HEK293 (cell line): ENCODE measurements at regions not wholly inside any gene's neighbourhood (a gene's known extent, or its start where the extent isn't known, plus 50 kb on each side); places are given as distances from the start of the nearest gene placed in this dataset.

Experiments
- CTCF ChIA-PET: fragments of 350-600 bp; formaldehyde crosslinking; extraction: SDS; loops from one replicate; lab custom pipeline; 2021; ENCODE audit warnings: antibody characterized with exemption; lab: Yijun Ruan, JAX
- POLR2A ChIA-PET: fragments of 300-600 bp; formaldehyde crosslinking; extraction: SDS; loops from one replicate; lab custom pipeline; 2020; ENCODE audit warnings: antibody characterized with exemption, inconsistent platforms; lab: Yijun Ruan, JAX
- H3K27ac ChIP-seq: fragments of 200-500 bp; sonication (Bioruptor generic); 2 replicates; pipeline ENCODE4 v1.5.1; 2014; ENCODE audit warnings: low read depth, low read length, control low read depth, inconsistent platforms; ENCODE audit errors: extremely low read depth
- H3K36me3 ChIP-seq, 2 experiments: fragments of 200-500 bp in 1 of 2; sonication (Bioruptor generic) in 1 of 2; 1 replicate in 1 of 2; 2 replicates in 1 of 2; pipeline ENCODE4 v1.5.1; 2014 to 2017; ENCODE audit warnings: inconsistent platforms in 2 of 2, low read length in 2 of 2; ENCODE audit not compliant: control insufficient read depth in 2 of 2, insufficient read depth in 1 of 2
- H3K4me1 ChIP-seq: fragments of 200-500 bp; sonication (Bioruptor generic); 2 replicates; pipeline ENCODE4 v1.5.1; 2014; ENCODE audit warnings: mild to moderate bottlenecking, low read length, inconsistent platforms; ENCODE audit not compliant: control insufficient read depth, insufficient read depth
- H3K4me3 ChIP-seq: 2 replicates; pipeline ENCODE4 v1.5.1; 2011; ENCODE audit warnings: low read depth, mild to moderate bottlenecking, control low read depth, low read length, moderate library complexity
- H3K9me3 ChIP-seq: fragments of 200-500 bp; sonication (Bioruptor generic); 2 replicates; pipeline ENCODE4 v1.5.1; 2014; ENCODE audit warnings: low read depth, low read length, inconsistent platforms; ENCODE audit not compliant: control insufficient read depth, insufficient read depth
- FEZF1 ChIP-seq: fragments of 450-650 bp; formaldehyde crosslinking; IDR thresholded peaks from 2 replicates; pipeline ENCODE4 v1.5.1; 2016; ENCODE audit warnings: missing biosample characterization, missing genetic modification characterization
- GLI2 ChIP-seq: fragments of 450-650 bp; formaldehyde crosslinking; IDR thresholded peaks from 2 replicates; pipeline ENCODE4; 2017; ENCODE audit warnings: missing biosample characterization, missing genetic modification characterization, low read depth, borderline replicate concordance
- KLF10 ChIP-seq: fragments of 450-650 bp; IDR thresholded peaks from 2 replicates; pipeline ENCODE4 v1.5.1; 2018; ENCODE audit warnings: missing biosample characterization, mild to moderate bottlenecking, missing genetic modification characterization
- KLF16 ChIP-seq: fragments of 450-650 bp; formaldehyde crosslinking; IDR thresholded peaks from 2 replicates; pipeline ENCODE4 v1.5.1; 2017; ENCODE audit warnings: missing biosample characterization, missing genetic modification characterization
- KLF7 ChIP-seq: fragments of 450-650 bp; formaldehyde crosslinking; IDR thresholded peaks from 2 replicates; pipeline ENCODE4 v1.5.1; 2016; ENCODE audit warnings: missing biosample characterization, missing genetic modification characterization, borderline replicate concordance
- MEIS1 ChIP-seq: sonication (generic); formaldehyde crosslinking; IDR thresholded peaks from 2 replicates; pipeline ENCODE4 v1.8.1; 2022; ENCODE audit warnings: missing genetic modification reagents, mild to moderate bottlenecking, borderline replicate concordance
- SP7 ChIP-seq: fragments of 450-650 bp; formaldehyde crosslinking; IDR thresholded peaks from 2 replicates; pipeline ENCODE4 v1.5.1; 2016; ENCODE audit warnings: missing biosample characterization, missing genetic modification characterization
- YY1 ChIP-seq: fragments of 450-650 bp; formaldehyde crosslinking; IDR thresholded peaks from 2 replicates; pipeline ENCODE4 v1.5.1; 2018; ENCODE audit warnings: missing biosample characterization, missing genetic modification characterization
- YY2 ChIP-seq: fragments of 450-650 bp; formaldehyde crosslinking; IDR thresholded peaks from 2 replicates; pipeline ENCODE4 v1.5.1; 2016; ENCODE audit warnings: missing biosample characterization, missing genetic modification characterization
- ZNF19 ChIP-seq: fragments of 450-650 bp; formaldehyde crosslinking; IDR thresholded peaks from 2 replicates; pipeline ENCODE4; 2016; ENCODE audit warnings: missing biosample characterization, missing genetic modification characterization, low read depth
- ZNF274 ChIP-seq, 2 experiments: fragments of 200-500 bp in 1 of 2; fragments of 450-650 bp in 1 of 2; sonication (Bioruptor generic) in 1 of 2; formaldehyde crosslinking in 1 of 2; IDR thresholded peaks; 2 replicates each; pipeline versions ENCODE4 v1.5.1 to v1.6.1; 2014 to 2016; ENCODE audit warnings: borderline replicate concordance in 1 of 2, inconsistent platforms in 1 of 2, low read length in 1 of 2, missing biosample characterization in 1 of 2, missing genetic modification characterization in 1 of 2
- ZNF391 ChIP-seq: fragments of 450-650 bp; formaldehyde crosslinking; IDR thresholded peaks from 2 replicates; pipeline ENCODE4 v1.5.1; 2016; ENCODE audit warnings: low read depth, missing biosample characterization, missing genetic modification characterization, borderline replicate concordance
- ZNF473 ChIP-seq: fragments of 450-650 bp; formaldehyde crosslinking; IDR thresholded peaks from 2 replicates; pipeline ENCODE4 v1.5.1; 2017; ENCODE audit warnings: missing biosample characterization, missing genetic modification characterization
- ZNF529 ChIP-seq: fragments of 450-650 bp; formaldehyde crosslinking; IDR thresholded peaks from 2 replicates; pipeline ENCODE4 v1.5.1; 2017; ENCODE audit warnings: missing genetic modification characterization, missing biosample characterization; ENCODE audit not compliant: insufficient replicate concordance
- ZNF837 ChIP-seq: fragments of 450-650 bp; formaldehyde crosslinking; IDR thresholded peaks from 2 replicates; pipeline ENCODE4 v1.5.1; 2016; ENCODE audit warnings: missing biosample characterization, missing genetic modification characterization
- ZSCAN23 ChIP-seq: fragments of 450-650 bp; formaldehyde crosslinking; IDR thresholded peaks from 2 replicates; pipeline ENCODE4 v1.5.1; 2016; ENCODE audit warnings: missing biosample characterization, missing genetic modification characterization
- ZSCAN30 ChIP-seq: fragments of 450-650 bp; IDR thresholded peaks from 2 replicates; pipeline ENCODE4 v1.5.1; 2018; ENCODE audit warnings: missing biosample characterization, mild to moderate bottlenecking, missing genetic modification characterization, moderate library complexity
- TF ChIP-seq, protein P1 (sequence below): fragments of 450-650 bp; formaldehyde crosslinking; IDR thresholded peaks from 2 replicates; pipeline ENCODE4 v1.5.1; 2016; ENCODE audit warnings: missing biosample characterization, missing genetic modification characterization
- TF ChIP-seq, protein P2 (sequence below): fragments of 450-650 bp; formaldehyde crosslinking; conservative IDR thresholded peaks from 2 replicates; pipeline ENCODE4 v1.5.1; 2016; ENCODE audit warnings: low read depth, missing biosample characterization, missing genetic modification characterization
- TF ChIP-seq, protein P3 (sequence below): fragments of 450-650 bp; formaldehyde crosslinking; IDR thresholded peaks from 2 replicates; pipeline ENCODE4 v1.5.1; 2016; ENCODE audit warnings: missing biosample characterization, missing genetic modification characterization, low read depth
- TF ChIP-seq, protein P4 (sequence below): fragments of 450-650 bp; formaldehyde crosslinking; IDR thresholded peaks from 2 replicates; pipeline ENCODE4 v1.5.1; 2016; ENCODE audit warnings: missing biosample characterization, missing genetic modification characterization, borderline replicate concordance
- TF ChIP-seq, protein P5 (sequence below): fragments of 450-650 bp; formaldehyde crosslinking; IDR thresholded peaks from 2 replicates; pipeline ENCODE4 v1.5.1; 2016; ENCODE audit warnings: missing biosample characterization, missing genetic modification characterization
- TF ChIP-seq, protein P6 (sequence below): fragments of 450-650 bp; formaldehyde crosslinking; IDR thresholded peaks from 2 replicates; pipeline ENCODE4 v1.5.1; 2016; ENCODE audit warnings: missing biosample characterization, missing genetic modification characterization

DNA sequence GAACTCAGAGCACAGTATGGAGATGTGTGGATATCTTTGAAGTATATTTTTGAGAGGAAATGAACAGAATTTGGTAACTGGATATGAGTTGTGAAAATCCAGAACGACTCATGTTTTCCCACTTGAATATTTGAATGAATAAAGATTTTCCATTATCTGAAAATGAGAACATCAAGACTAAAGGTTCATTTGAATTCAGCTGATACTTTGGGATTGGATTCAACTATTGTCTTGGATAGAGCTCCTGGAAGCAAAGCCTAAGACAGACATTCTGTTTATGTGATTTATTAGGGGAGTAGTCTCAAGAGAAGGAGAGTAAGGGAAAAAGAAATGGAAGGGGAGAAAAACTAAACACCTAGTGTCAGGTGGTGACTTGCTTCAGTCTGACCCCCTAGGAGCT is 256.0 kb upstream of the LYPLAL1 start:
- no peaks in the 10 kb centered on the region for H3K4me1 ChIP-seq
- CTCF ChIA-PET = interaction anchor here (0.7 kb wide), 1 partner anchor 588 kb away, joined by 3 read pairs; no protein-coding TSS in a partner anchor
- H3K36me3 ChIP-seq = no peaks in the 10 kb centered on the region
- H3K9me3 ChIP-seq = no peaks in the 10 kb centered on the region
- no peak overlapping the region for H3K4me3 ChIP-seq
- POLR2A ChIA-PET = no interaction called here
- H3K27ac ChIP-seq = no peak overlapping the region
- TF ChIP-seq KLF10 (tag by site-specific recombination) (no peak), GLI2 (tag by site-specific recombination) (no peak), FEZF1 (tag by site-specific recombination) (no peak), SP7 (no peak), ZNF837 (tag by site-specific recombination) (no peak), ZNF391 (no peak), KLF16 (tag by site-specific recombination) (no peak), YY2 (no peak), YY1 (no peak), MEIS1 (CRISPR knock-in tag) (no peak)
- TF ChIP-seq, protein P1, sequence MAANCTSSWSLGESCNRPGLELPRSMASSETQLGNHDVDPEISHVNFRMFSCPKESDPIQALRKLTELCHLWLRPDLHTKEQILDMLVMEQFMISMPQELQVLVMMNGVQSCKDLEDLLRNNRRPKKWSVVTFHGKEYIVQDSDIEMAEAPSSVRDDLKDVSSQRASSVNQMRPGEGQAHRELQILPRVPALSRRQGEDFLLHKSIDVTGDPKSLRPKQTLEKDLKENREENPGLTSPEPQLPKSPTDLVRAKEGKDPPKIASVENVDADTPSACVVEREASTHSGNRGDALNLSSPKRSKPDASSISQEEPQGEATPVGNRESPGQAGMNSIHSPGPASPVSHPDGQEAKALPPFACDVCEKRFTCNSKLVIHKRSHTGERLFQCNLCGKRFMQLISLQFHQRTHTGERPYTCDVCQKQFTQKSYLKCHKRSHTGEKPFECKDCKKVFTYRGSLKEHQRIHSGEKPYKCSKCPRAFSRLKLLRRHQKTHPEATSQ (tag by site-specific recombination) = no peak
- TF ChIP-seq, all 188 proteins: peak for 0

DNA sequence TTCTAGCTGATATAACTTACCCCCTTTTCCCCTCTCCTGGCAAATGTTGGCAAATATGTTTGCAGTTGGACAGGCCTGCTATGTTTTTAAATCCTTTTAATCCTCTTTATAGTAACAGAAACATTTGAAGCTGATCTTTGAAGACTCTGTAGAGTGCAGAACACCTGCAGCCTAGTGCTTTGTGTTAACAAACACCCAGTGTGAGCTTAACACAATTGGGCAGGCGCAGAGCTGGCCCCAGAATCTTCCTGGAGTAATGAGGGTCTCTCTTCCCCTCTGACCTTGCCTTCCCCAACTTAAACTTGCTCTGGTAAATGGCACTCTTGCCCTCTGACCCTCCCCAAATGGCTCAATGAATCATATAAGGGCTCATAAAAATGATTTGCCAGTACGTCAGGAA is 247.9 kb upstream of the LYPLAL1 start:
- Histone ChIP-seq H3K27ac (no peak overlapping the region), H3K36me3 (no peaks in the 10 kb centered on the region)
- CTCF ChIA-PET = interaction anchor here (0.7 kb wide), 1 partner anchor 38 kb away, joined by 3 read pairs; no protein-coding TSS in a partner anchor
- POLR2A ChIA-PET = no interaction called here
- TF ChIP-seq ZSCAN30 (no peak), ZSCAN23 (tag by site-specific recombination) (no peak), ZNF473 (tag by site-specific recombination) (no peak), ZNF274 (IDR thresholded peaks at IDR 0.05; ENCODE audit: low read length) (no peak), ZNF274 (tag by site-specific recombination; IDR thresholded peaks at IDR 0.05; ENCODE audit: borderline replicate concordance) (no peak), ZNF529 (tag by site-specific recombination) (no peak), KLF7 (no peak), ZNF19 (tag by site-specific recombination) (no peak)
- TF ChIP-seq, protein P2, sequence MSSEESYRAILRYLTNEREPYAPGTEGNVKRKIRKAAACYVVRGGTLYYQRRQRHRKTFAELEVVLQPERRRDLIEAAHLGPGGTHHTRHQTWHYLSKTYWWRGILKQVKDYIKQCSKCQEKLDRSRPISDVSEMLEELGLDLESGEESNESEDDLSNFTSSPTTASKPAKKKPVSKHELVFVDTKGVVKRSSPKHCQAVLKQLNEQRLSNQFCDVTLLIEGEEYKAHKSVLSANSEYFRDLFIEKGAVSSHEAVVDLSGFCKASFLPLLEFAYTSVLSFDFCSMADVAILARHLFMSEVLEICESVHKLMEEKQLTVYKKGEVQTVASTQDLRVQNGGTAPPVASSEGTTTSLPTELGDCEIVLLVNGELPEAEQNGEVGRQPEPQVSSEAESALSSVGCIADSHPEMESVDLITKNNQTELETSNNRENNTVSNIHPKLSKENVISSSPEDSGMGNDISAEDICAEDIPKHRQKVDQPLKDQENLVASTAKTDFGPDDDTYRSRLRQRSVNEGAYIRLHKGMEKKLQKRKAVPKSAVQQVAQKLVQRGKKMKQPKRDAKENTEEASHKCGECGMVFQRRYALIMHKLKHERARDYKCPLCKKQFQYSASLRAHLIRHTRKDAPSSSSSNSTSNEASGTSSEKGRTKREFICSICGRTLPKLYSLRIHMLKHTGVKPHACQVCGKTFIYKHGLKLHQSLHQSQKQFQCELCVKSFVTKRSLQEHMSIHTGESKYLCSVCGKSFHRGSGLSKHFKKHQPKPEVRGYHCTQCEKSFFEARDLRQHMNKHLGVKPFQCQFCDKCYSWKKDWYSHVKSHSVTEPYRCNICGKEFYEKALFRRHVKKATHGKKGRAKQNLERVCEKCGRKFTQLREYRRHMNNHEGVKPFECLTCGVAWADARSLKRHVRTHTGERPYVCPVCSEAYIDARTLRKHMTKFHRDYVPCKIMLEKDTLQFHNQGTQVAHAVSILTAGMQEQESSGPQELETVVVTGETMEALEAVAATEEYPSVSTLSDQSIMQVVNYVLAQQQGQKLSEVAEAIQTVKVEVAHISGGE (tag by site-specific recombination) = no peak
- TF ChIP-seq, protein P3, sequence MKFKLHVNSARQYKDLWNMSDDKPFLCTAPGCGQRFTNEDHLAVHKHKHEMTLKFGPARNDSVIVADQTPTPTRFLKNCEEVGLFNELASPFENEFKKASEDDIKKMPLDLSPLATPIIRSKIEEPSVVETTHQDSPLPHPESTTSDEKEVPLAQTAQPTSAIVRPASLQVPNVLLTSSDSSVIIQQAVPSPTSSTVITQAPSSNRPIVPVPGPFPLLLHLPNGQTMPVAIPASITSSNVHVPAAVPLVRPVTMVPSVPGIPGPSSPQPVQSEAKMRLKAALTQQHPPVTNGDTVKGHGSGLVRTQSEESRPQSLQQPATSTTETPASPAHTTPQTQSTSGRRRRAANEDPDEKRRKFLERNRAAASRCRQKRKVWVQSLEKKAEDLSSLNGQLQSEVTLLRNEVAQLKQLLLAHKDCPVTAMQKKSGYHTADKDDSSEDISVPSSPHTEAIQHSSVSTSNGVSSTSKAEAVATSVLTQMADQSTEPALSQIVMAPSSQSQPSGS (tag by site-specific recombination) = no peak
- TF ChIP-seq, protein P4, sequence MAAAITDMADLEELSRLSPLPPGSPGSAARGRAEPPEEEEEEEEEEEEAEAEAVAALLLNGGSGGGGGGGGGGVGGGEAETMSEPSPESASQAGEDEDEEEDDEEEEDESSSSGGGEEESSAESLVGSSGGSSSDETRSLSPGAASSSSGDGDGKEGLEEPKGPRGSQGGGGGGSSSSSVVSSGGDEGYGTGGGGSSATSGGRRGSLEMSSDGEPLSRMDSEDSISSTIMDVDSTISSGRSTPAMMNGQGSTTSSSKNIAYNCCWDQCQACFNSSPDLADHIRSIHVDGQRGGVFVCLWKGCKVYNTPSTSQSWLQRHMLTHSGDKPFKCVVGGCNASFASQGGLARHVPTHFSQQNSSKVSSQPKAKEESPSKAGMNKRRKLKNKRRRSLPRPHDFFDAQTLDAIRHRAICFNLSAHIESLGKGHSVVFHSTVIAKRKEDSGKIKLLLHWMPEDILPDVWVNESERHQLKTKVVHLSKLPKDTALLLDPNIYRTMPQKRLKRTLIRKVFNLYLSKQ (tag by site-specific recombination) = no peak
- TF ChIP-seq, protein P5, sequence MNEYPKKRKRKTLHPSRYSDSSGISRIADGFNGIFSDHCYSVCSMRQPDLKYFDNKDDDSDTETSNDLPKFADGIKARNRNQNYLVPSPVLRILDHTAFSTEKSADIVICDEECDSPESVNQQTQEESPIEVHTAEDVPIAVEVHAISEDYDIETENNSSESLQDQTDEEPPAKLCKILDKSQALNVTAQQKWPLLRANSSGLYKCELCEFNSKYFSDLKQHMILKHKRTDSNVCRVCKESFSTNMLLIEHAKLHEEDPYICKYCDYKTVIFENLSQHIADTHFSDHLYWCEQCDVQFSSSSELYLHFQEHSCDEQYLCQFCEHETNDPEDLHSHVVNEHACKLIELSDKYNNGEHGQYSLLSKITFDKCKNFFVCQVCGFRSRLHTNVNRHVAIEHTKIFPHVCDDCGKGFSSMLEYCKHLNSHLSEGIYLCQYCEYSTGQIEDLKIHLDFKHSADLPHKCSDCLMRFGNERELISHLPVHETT = no peak
- TF ChIP-seq, protein P6, sequence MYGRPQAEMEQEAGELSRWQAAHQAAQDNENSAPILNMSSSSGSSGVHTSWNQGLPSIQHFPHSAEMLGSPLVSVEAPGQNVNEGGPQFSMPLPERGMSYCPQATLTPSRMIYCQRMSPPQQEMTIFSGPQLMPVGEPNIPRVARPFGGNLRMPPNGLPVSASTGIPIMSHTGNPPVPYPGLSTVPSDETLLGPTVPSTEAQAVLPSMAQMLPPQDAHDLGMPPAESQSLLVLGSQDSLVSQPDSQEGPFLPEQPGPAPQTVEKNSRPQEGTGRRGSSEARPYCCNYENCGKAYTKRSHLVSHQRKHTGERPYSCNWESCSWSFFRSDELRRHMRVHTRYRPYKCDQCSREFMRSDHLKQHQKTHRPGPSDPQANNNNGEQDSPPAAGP (tag by site-specific recombination) = no peak
- TF ChIP-seq, all 188 proteins: peak for 0
- H3K4me1 ChIP-seq = no peaks in the 10 kb centered on the region
- H3K9me3 ChIP-seq = no peaks in the 10 kb centered on the region
- no peak overlapping the region for H3K4me3 ChIP-seq
